AG09309 (cell line): ENCODE measurements at regions not wholly inside any gene's neighbourhood (a gene's known extent, or its start where the extent isn't known, plus 50 kb on each side); places are given as distances from the start of the nearest gene placed in this dataset.

ENCODE experiments used
- DNase-seq: peaks from one replicate; pipeline ENCODE4 v3.0.0-alpha.2; 2010; ENCODE audit warnings: low read depth
- H3K4me3 ChIP-seq: 2 replicates; pipeline ENCODE4 v1.5.1; 2011; ENCODE audit warnings: mild to moderate bottlenecking, low read depth, low read length, moderate library complexity; ENCODE audit not compliant: control insufficient read depth
- TF ChIP-seq, protein P1 (sequence below): IDR thresholded peaks from 2 replicates; pipeline ENCODE4 v1.5.1; 2011; ENCODE audit warnings: mild to moderate bottlenecking, low read depth, low read length, inconsistent platforms; ENCODE audit not compliant: insufficient read depth, control insufficient read depth; ENCODE audit errors: missing control alignments

GRCh38 chr5:155268770-155269425 is 255.3 kb downstream of the KIF4B start:
- TF ChIP-seq, protein P1, sequence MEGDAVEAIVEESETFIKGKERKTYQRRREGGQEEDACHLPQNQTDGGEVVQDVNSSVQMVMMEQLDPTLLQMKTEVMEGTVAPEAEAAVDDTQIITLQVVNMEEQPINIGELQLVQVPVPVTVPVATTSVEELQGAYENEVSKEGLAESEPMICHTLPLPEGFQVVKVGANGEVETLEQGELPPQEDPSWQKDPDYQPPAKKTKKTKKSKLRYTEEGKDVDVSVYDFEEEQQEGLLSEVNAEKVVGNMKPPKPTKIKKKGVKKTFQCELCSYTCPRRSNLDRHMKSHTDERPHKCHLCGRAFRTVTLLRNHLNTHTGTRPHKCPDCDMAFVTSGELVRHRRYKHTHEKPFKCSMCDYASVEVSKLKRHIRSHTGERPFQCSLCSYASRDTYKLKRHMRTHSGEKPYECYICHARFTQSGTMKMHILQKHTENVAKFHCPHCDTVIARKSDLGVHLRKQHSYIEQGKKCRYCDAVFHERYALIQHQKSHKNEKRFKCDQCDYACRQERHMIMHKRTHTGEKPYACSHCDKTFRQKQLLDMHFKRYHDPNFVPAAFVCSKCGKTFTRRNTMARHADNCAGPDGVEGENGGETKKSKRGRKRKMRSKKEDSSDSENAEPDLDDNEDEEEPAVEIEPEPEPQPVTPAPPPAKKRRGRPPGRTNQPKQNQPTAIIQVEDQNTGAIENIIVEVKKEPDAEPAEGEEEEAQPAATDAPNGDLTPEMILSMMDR: no peak
- no peak overlapping the region for H3K4me3 ChIP-seq
- no peak for DNase-seq

GRCh38 chr5:155270725-155271124 is 257.2 kb downstream of the KIF4B start:
- no peak overlapping the region for H3K4me3 ChIP-seq
- TF ChIP-seq, protein P1: no peak
- DNase-seq: no peak

DNA sequence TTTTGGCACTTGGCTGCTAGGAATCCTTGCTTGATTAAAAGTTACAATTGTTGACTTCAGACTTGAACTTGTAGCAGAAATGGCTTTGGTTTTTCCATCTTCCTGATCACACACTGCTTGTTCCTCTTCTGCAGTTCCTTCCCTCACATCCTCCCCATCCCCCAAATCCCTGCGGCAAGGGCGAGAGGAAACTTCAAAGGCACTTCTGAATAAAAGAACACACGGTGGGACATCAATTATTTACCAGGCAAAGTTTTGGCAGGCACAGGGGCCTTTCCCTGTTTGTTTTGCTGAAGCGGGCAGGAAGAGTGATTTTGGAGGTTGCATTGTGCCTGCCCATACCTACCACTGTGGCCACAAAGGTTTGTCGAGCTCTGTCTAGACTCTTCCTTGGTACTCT is 260.9 kb downstream of the KIF4B start:
- H3K4me3 ChIP-seq: no peak overlapping the region
- no peak for DNase-seq
- TF ChIP-seq, protein P1: no peak

- H3K4me3 ChIP-seq: no peak overlapping the region
- TF ChIP-seq, protein P1: no peak
- DNase-seq: no peak
These were observed 261.7 kb downstream of the KIF4B start for GRCh38 chr5:155275222-155275621.

GRCh38 chr5:155276231-155276630 is 262.7 kb downstream of the KIF4B start:
- TF ChIP-seq, protein P1: no peak
- no peak for DNase-seq
- no peak overlapping the region for H3K4me3 ChIP-seq

GRCh38 chr5:155278532-155278931 is 265.0 kb downstream of the KIF4B start:
- no peak overlapping the region for H3K4me3 ChIP-seq
- TF ChIP-seq, protein P1: no peak
- no peak for DNase-seq

DNA sequence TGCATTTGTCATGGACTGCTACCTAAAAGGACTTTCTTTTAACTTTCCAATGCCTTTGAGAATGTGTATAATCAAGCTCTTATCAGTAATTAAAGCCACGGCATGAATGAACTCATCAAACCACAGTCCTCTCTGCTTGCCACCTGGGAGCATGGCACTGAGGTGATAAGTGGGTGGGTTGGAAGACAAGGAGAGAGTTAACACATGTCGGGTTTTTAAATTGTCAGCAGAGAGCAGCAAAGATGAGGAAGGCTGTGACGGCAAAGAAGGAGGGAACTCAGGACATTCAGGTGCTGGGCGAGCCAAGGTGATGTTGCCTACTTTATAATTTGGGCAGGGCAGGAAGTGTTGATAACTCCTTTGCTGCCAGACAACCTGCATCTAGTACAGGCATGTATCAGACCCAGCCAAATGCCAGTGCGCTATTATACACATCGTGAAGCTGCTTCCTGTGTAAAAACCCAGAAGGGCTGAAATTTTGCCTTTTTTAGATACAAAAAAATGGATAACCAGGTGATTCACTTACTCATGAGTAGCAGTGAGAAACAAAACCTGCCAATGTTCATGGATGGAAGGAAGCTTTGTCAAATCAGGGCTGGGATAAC is 269.1 kb downstream of the KIF4B start:
- TF ChIP-seq, protein P1: no peak
- no peak for DNase-seq
- H3K4me3 ChIP-seq: no peak overlapping the region
